HepG2 (cell line): ENCODE measurements at regions not wholly inside any gene's neighbourhood (a gene's known extent, or its start where the extent isn't known, plus 50 kb on each side); places are given as distances from the start of the nearest gene placed in this dataset.

Experiments used
- ATAC-seq: fragments of 200-7000 bp; cut with Tn5 transposase; 3 replicates; pipeline ENCODE4 v1.9.1; 2020; ENCODE audit warnings: mild to moderate bottlenecking, moderate library complexity
- BruUV-seq: library from RNA; stranded (reverse); fragments of 400-500 nt; replicated peaks from 2 replicates; lab custom pipeline; 2021; lab: Mats Ljungman, UMichigan
- CTCF ChIA-PET: fragments of 300-600 bp; formaldehyde crosslinking; extraction: SDS; loops from one replicate; lab custom pipeline; 2021; ENCODE audit warnings: low total read pairs, inconsistent platforms, low intra/inter-chr PET ratio; lab: Yijun Ruan, JAX
- POLR2A ChIA-PET: fragments of 350-600 bp; sonication (Branson Sonifier 250); formaldehyde crosslinking; loops from one replicate; lab custom pipeline; 2020; ENCODE audit warnings: antibody characterized with exemption, inconsistent platforms; lab: Yijun Ruan, JAX
- DNase-seq: peaks from one replicate; pipeline ENCODE4 v3.0.0-alpha.2; 2015; ENCODE audit warnings: low spot score
- FAIRE-seq: peaks from 3 replicates; lab custom pipeline; 2011; peaks lifted over from hg19 to GRCh38; lab: Jason Lieb, UNC
- H2AFZ ChIP-seq: one replicate; pipeline ENCODE4 v1.6.1; 2011; ENCODE audit warnings: low read length, inconsistent platforms
- H3K27ac ChIP-seq: fragments of 300-600 bp; 3 replicates; pipeline ENCODE4 v1.8.0; 2011; ENCODE audit warnings: mixed run types, mild to moderate bottlenecking, mixed read lengths, low read length, inconsistent platforms; ENCODE audit not compliant: insufficient read depth; ENCODE audit errors: extremely low read length
- H3K27me3 ChIP-seq, 2 experiments: fragments of 200-600 bp in 1 of 2; 2 replicates in 1 of 2; 3 replicates in 1 of 2; pipeline versions ENCODE4 v1.6.0 to v1.8.0; 2011; ENCODE audit warnings: low read length in 2 of 2, mild to moderate bottlenecking in 2 of 2, moderate library complexity in 2 of 2, inconsistent platforms in 1 of 2; ENCODE audit not compliant: insufficient read depth in 2 of 2, control insufficient read depth in 1 of 2
- H3K36me3 ChIP-seq, 2 experiments: fragments of 200-600 bp in 1 of 2; replicated peaks in 1 of 2; 2 replicates in 1 of 2; 3 replicates in 1 of 2; pipeline versions ENCODE4 v1.5.1 to v1.8.0; 2011; ENCODE audit warnings: low read length in 2 of 2, inconsistent platforms in 1 of 2; ENCODE audit not compliant: insufficient read depth in 2 of 2, control insufficient read depth in 1 of 2
- H3K4me1 ChIP-seq: 2 replicates; pipeline ENCODE4 v1.5.1; 2012; ENCODE audit warnings: low read length, inconsistent platforms; ENCODE audit not compliant: insufficient read depth
- H3K4me2 ChIP-seq: 2 replicates; pipeline ENCODE4 v1.6.0; 2011; ENCODE audit warnings: low read depth, low read length, inconsistent platforms
- H3K4me3 ChIP-seq, 3 experiments: fragments of 200-600 bp in 1 of 3; sonication (generic), shearing (Covaris generic) in 1 of 3; replicated peaks in 1 of 3; 2 replicates each; pipeline ENCODE4 v1.5.1; 2011 to 2016; ENCODE audit warnings: low read length in 3 of 3, inconsistent platforms in 2 of 3, low read depth in 2 of 3, mild to moderate bottlenecking in 2 of 3, control low read depth in 1 of 3, mixed read lengths in 1 of 3; ENCODE audit not compliant: insufficient read depth in 1 of 3
- H3K79me2 ChIP-seq: one replicate; pipeline ENCODE4 v1.6.1; 2011; ENCODE audit warnings: low read length, inconsistent platforms; ENCODE audit not compliant: insufficient read depth
- H3K9ac ChIP-seq: 2 replicates; pipeline ENCODE4 v1.6.0; 2011; ENCODE audit warnings: mild to moderate bottlenecking, low read depth, low read length, inconsistent platforms; ENCODE audit not compliant: insufficient read depth
- H3K9me3 ChIP-seq: 2 replicates; pipeline ENCODE4 v1.5.1; 2012; ENCODE audit warnings: mild to moderate bottlenecking, low read length
- H4K20me1 ChIP-seq: 2 replicates; pipeline ENCODE4 v1.6.0; 2011; ENCODE audit warnings: inconsistent platforms, mild to moderate bottlenecking, low read length, moderate library complexity; ENCODE audit not compliant: insufficient read depth
- GABPA ChIP-seq, 2 experiments: IDR thresholded peaks; 2 replicates each; pipeline ENCODE4 v1.6.1; 2011 to 2016; ENCODE audit warnings: low read depth in 2 of 2, low read length in 1 of 2, missing biosample characterization in 1 of 2, missing genetic modification characterization in 1 of 2
- ZNF432 ChIP-seq: sonication (generic); formaldehyde crosslinking; IDR thresholded peaks from 2 replicates; pipeline ENCODE4 v1.5.0; 2020; ENCODE audit warnings: missing genetic modification reagents, mild to moderate bottlenecking, borderline replicate concordance
- ZNF7 ChIP-seq: IDR thresholded peaks from 2 replicates; pipeline ENCODE4 v1.6.1; 2016; ENCODE audit warnings: missing biosample characterization, missing genetic modification reagents
- ZNF891 ChIP-seq: sonication (generic); formaldehyde crosslinking; IDR thresholded peaks from 2 replicates; pipeline ENCODE4 v1.5.0; 2020; ENCODE audit warnings: mild to moderate bottlenecking, missing genetic modification reagents
- WGBS: methylation state at CpG from one replicate; pipeline ENCODE4 v1.1.6; 2017; ENCODE audit warnings: low lambda C conversion rate; 5-methylcytosine and 5-hydroxymethylcytosine counted together
- in situ Hi-C: cut with HindIII; loops from 2 replicates; pipeline ENCODE4 v1.10.0; 2017; ENCODE audit warnings: low pct_unique_long_range_greater_than_20kb; ENCODE audit not compliant: extremely low pct_ligation_motif_present
- intact Hi-C: fragments of 100-400 bp; cut with micrococcal nuclease; formaldehyde crosslinking; loops from one replicate; pipeline ENCODE4 v1.10.0; 2022; ENCODE audit not compliant: unreplicated experiment
- TF ChIP-seq, protein P1 (sequence below): sonication (generic); formaldehyde crosslinking; IDR thresholded peaks from 2 replicates; pipeline ENCODE4 v1.4.0; 2020; ENCODE audit warnings: mild to moderate bottlenecking, missing genetic modification reagents

DNA sequence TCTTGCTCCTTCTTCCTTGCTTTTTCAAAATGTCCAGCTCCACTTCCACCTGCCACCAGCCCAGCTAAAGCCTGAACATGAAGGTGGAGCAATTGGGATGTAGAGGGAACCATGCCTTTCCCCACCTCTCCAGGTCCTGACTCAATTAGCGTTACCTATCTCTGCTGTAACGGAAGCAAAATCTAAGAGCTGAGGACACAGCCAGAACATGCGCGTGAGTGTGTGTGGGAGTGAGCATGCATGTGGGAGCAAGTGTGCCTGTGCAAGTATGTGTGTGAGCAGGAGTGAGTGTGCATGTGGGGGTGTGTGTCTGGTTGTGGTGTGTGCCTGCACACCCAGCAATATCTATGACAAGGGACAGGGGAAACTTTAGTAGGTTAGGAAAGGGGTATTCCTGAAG lies 364.5 kb downstream of the MID1IP1 start:
- WGBS = 73% methylated on average over 4 of the region's 4 CpGs

More for the DNA sequence above, 364.5 kb downstream of the MID1IP1 start:
- Histone ChIP-seq H3K36me3 (no peaks in the 10 kb centered on the region), H3K9ac (no peak overlapping the region), H3K9me3 (no peaks in the 10 kb centered on the region), H3K4me2 (no peak overlapping the region), H3K4me3 (no peak overlapping the region), H3K79me2 (no peaks in the 10 kb centered on the region), H3K27me3 (no peaks in the 10 kb centered on the region), H3K27ac (no peak overlapping the region), H3K4me1 (no peaks in the 10 kb centered on the region), H2AFZ (no peak overlapping the region), H4K20me1 (no peaks in the 10 kb centered on the region)
- ATAC-seq (no peak), DNase-seq (no peak), FAIRE-seq (no peak)
- ChIA-PET POLR2A (no interaction called here), CTCF (no interaction called here)
- no peak for TF ChIP-seq GABPA (IDR thresholded peaks at IDR 0.05; ENCODE audit: low read depth, low read length)
- no peak for TF ChIP-seq GABPA (CRISPR knock-in tag; IDR thresholded peaks at IDR 0.05; ENCODE audit: low read depth)
- no peak for TF ChIP-seq ZNF432 (CRISPR knock-in tag)
- TF ChIP-seq, protein P1, sequence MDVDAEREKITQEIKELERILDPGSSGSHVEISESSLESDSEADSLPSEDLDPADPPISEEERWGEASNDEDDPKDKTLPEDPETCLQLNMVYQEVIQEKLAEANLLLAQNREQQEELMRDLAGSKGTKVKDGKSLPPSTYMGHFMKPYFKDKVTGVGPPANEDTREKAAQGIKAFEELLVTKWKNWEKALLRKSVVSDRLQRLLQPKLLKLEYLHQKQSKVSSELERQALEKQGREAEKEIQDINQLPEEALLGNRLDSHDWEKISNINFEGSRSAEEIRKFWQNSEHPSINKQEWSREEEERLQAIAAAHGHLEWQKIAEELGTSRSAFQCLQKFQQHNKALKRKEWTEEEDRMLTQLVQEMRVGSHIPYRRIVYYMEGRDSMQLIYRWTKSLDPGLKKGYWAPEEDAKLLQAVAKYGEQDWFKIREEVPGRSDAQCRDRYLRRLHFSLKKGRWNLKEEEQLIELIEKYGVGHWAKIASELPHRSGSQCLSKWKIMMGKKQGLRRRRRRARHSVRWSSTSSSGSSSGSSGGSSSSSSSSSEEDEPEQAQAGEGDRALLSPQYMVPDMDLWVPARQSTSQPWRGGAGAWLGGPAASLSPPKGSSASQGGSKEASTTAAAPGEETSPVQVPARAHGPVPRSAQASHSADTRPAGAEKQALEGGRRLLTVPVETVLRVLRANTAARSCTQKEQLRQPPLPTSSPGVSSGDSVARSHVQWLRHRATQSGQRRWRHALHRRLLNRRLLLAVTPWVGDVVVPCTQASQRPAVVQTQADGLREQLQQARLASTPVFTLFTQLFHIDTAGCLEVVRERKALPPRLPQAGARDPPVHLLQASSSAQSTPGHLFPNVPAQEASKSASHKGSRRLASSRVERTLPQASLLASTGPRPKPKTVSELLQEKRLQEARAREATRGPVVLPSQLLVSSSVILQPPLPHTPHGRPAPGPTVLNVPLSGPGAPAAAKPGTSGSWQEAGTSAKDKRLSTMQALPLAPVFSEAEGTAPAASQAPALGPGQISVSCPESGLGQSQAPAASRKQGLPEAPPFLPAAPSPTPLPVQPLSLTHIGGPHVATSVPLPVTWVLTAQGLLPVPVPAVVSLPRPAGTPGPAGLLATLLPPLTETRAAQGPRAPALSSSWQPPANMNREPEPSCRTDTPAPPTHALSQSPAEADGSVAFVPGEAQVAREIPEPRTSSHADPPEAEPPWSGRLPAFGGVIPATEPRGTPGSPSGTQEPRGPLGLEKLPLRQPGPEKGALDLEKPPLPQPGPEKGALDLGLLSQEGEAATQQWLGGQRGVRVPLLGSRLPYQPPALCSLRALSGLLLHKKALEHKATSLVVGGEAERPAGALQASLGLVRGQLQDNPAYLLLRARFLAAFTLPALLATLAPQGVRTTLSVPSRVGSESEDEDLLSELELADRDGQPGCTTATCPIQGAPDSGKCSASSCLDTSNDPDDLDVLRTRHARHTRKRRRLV (CRISPR knock-in tag) = no peak
- no peak for TF ChIP-seq ZNF7
- no peak for TF ChIP-seq ZNF891 (CRISPR knock-in tag)
- intact Hi-C loops (no loop called here), in situ Hi-C loops (no loop called here)
- no TSS peak for BruUV-seq
